HL-60 (cell line): ENCODE measurements at regions not wholly inside any gene's neighbourhood (a gene's known extent, or its start where the extent isn't known, plus 50 kb on each side); places are given as distances from the start of the nearest gene placed in this dataset.

Experiments used
- DNase-seq, 2 experiments: peaks; one replicate each; pipeline ENCODE4 v3.0.0-alpha.2; 2010 to 2020; ENCODE audit warnings: low read depth in 1 of 2, low spot score in 1 of 2
- H3K27ac ChIP-seq: fragments of 250-450 bp; sonication (Bioruptor Pico); replicated peaks from 2 replicates; pipeline ENCODE4 v1.5.1; 2020; ENCODE audit warnings: mild to moderate bottlenecking, moderate library complexity
- H3K27me3 ChIP-seq: fragments of 250-450 bp; sonication (Bioruptor Pico); 2 replicates; pipeline ENCODE4 v1.5.1; 2021; ENCODE audit warnings: mild to moderate bottlenecking, moderate library complexity; ENCODE audit not compliant: insufficient read depth, poor library complexity, severe bottlenecking
- H3K4me3 ChIP-seq: replicated peaks from 2 replicates; pipeline ENCODE4 v1.5.1; 2011; ENCODE audit warnings: mild to moderate bottlenecking, control low read depth, low read length; ENCODE audit not compliant: insufficient read depth
- GABPA ChIP-seq: IDR thresholded peaks from 2 replicates; pipeline ENCODE4 v1.6.1; 2012; ENCODE audit warnings: low read depth
- POLR2AphosphoS5 ChIP-seq: IDR thresholded peaks from 2 replicates; pipeline ENCODE4 v1.6.1; 2012; ENCODE audit warnings: low read depth
- SPI1 ChIP-seq: IDR thresholded peaks from 2 replicates; pipeline ENCODE4 v1.6.1; 2012; ENCODE audit warnings: low read depth, mild to moderate bottlenecking, borderline replicate concordance
- TF ChIP-seq, protein P1 (sequence below): IDR thresholded peaks from 2 replicates; pipeline ENCODE4 v1.6.1; 2012; ENCODE audit warnings: low read depth; ENCODE audit not compliant: insufficient replicate concordance
- TF ChIP-seq, protein P2 (sequence below): IDR thresholded peaks from one replicate; pipeline ENCODE4 v1.5.1; 2011; ENCODE audit warnings: low read length, control low read depth, inconsistent platforms; ENCODE audit not compliant: insufficient read depth

DNA sequence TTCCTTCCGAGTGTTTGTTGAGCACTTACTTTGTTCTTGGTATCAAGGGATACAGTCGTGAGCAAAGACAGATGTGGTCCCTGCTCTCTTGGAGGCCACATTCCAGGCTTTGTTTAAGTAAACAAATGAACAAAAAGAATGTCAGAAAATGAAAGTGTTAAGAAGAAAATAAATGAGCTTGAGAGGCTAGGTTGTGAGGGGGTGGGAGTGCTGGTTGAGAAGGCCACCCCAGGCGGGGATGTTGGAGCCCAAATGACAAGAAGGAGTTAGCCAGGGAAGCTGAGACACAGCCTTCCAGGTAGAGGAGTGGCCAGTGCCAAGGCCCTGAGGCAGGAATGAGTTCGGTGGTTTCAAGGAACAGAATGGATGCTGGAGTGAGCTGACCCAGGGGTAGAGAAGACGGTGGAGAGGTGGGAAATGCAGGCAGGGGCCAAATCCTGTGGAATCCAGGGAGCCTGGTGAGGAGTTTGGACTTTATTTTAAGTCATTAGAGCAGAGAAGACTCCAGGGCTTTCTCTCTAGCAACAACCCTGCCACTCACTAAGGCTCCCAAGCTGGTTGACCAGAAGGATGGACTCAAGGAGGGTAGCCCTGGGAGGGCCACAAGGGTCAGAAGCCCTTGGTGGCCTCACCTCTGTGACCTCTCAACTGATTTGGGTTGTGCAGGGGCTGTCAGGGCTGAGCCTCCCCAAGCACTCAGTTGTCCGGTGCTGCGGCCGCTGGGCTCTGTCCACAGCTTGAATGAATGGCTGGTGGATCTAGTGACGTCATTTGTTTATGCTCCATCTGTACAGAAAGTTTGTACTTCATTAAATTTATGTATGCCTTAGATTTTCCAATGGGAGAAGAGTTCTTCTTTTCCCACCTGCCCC, 66.0 kb upstream of the STX16 start:
- DNase-seq = no peak
- TF ChIP-seq, protein P1, sequence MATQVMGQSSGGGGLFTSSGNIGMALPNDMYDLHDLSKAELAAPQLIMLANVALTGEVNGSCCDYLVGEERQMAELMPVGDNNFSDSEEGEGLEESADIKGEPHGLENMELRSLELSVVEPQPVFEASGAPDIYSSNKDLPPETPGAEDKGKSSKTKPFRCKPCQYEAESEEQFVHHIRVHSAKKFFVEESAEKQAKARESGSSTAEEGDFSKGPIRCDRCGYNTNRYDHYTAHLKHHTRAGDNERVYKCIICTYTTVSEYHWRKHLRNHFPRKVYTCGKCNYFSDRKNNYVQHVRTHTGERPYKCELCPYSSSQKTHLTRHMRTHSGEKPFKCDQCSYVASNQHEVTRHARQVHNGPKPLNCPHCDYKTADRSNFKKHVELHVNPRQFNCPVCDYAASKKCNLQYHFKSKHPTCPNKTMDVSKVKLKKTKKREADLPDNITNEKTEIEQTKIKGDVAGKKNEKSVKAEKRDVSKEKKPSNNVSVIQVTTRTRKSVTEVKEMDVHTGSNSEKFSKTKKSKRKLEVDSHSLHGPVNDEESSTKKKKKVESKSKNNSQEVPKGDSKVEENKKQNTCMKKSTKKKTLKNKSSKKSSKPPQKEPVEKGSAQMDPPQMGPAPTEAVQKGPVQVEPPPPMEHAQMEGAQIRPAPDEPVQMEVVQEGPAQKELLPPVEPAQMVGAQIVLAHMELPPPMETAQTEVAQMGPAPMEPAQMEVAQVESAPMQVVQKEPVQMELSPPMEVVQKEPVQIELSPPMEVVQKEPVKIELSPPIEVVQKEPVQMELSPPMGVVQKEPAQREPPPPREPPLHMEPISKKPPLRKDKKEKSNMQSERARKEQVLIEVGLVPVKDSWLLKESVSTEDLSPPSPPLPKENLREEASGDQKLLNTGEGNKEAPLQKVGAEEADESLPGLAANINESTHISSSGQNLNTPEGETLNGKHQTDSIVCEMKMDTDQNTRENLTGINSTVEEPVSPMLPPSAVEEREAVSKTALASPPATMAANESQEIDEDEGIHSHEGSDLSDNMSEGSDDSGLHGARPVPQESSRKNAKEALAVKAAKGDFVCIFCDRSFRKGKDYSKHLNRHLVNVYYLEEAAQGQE = no peak
- TF ChIP-seq GABPA (no peak), SPI1 (no peak), POLR2AphosphoS5 (no peak)
- TF ChIP-seq, protein P2, sequence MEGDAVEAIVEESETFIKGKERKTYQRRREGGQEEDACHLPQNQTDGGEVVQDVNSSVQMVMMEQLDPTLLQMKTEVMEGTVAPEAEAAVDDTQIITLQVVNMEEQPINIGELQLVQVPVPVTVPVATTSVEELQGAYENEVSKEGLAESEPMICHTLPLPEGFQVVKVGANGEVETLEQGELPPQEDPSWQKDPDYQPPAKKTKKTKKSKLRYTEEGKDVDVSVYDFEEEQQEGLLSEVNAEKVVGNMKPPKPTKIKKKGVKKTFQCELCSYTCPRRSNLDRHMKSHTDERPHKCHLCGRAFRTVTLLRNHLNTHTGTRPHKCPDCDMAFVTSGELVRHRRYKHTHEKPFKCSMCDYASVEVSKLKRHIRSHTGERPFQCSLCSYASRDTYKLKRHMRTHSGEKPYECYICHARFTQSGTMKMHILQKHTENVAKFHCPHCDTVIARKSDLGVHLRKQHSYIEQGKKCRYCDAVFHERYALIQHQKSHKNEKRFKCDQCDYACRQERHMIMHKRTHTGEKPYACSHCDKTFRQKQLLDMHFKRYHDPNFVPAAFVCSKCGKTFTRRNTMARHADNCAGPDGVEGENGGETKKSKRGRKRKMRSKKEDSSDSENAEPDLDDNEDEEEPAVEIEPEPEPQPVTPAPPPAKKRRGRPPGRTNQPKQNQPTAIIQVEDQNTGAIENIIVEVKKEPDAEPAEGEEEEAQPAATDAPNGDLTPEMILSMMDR = no peak
- Histone ChIP-seq H3K27me3 (no peaks in the 10 kb centered on the region), H3K27ac (no peak overlapping the region), H3K4me3 (no peak overlapping the region)

DNA sequence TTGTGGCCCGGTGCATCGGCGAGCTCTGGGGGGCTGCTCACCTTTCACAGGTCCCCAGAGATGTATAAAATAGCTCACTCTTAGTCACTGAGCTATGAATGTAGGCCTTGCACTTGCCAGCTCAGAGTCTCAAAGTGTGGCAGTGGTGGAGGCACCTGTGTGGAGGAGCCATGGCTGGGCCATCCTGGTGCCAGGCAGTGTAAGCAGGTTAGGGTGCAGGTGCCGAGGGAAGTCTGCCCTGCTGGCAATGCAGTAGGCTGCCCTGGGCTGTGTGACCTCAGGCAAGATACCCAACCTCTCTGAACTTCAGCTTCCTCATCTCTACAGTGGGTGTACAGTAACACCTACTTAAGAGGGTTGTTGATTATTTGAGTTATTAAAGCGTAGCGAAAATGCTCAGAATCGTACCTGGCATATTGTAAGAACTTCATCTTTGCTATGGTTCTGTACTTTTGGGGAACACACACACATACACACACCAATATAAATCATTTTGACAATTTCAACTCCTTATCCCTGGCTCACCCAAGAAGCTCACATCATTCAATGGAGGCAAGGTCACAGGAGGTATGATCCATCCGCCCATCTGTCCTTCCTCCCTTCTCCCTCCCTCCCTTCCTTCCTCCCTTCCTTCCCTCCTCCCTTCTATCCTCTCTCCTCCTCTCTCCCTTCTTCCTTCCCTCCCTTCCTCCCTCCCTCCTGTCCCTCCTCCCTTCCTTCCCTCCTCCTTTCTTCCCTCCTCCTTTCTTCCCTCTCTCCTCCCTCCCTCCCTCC, 66.8 kb upstream of the STX16 start:
- Histone ChIP-seq H3K4me3 (no peak overlapping the region), H3K27me3 (no peaks in the 10 kb centered on the region), H3K27ac (no peak overlapping the region)
- no peak for TF ChIP-seq GABPA
- TF ChIP-seq, protein P1 = no peak
- TF ChIP-seq, protein P2 = no peak
- no peak for TF ChIP-seq SPI1
- TF ChIP-seq POLR2AphosphoS5 = no peak
- DNase-seq = no peak

DNA sequence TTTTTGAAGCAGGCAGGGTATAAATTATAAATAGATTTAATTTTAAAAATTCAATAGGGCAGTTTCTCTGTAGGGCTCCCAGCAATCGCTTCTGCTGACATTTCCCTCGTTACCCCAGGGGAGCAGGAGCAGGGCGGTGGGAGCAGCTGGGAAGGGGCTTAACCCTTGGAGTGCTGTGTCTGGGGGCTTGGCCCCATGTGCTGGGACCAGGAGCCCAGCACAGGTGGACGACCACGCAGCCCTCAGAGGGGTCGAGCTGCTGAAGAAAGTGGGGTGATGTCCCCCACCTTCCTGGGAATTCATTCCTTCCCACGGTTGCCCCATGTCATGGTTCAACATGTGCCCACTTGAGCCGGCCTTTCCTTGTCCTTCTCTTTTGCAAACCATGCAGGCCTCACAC, 67.5 kb upstream of the STX16 start:
- no peak overlapping the region for H3K4me3 ChIP-seq
- H3K27me3 ChIP-seq = no peaks in the 10 kb centered on the region
- DNase-seq = no peak
- no peak overlapping the region for H3K27ac ChIP-seq
- TF ChIP-seq GABPA (no peak), SPI1 (no peak), POLR2AphosphoS5 (no peak)
- TF ChIP-seq, protein P1 = no peak
- TF ChIP-seq, protein P2 = no peak
